HepG2 (cell line): ENCODE measurements at regions not wholly inside any gene's neighbourhood (a gene's known extent, or its start where the extent isn't known, plus 50 kb on each side); places are given as distances from the start of the nearest gene placed in this dataset.
"Not testable (repeated sequence)": the region's sequence is repeated elsewhere in the genome, so short reads cannot be mapped to it uniquely, and the experiment has no call there.

ENCODE experiments used
- GTF2F1 ChIP-seq: fragments of 150-350 bp; IDR thresholded peaks from 2 replicates; pipeline ENCODE4 v1.6.1; 2014; ENCODE audit warnings: low read length
- POLR2A ChIP-seq, 2 experiments: IDR thresholded peaks; 2 replicates each; pipeline ENCODE4 v1.6.1; 2011; ENCODE audit warnings: low read depth in 2 of 2, low read length in 2 of 2, mild to moderate bottlenecking in 1 of 2, moderate library complexity in 1 of 2; ENCODE audit not compliant: insufficient read depth in 1 of 2
- ZNF629 ChIP-seq: sonication (generic); formaldehyde crosslinking; conservative IDR thresholded peaks from 2 replicates; pipeline ENCODE4 v1.5.0; 2020; ENCODE audit warnings: missing genetic modification reagents
- TF ChIP-seq, protein P1 (sequence below): sonication (generic); formaldehyde crosslinking; IDR thresholded peaks from 2 replicates; pipeline ENCODE4 v1.5.0; 2020; ENCODE audit warnings: mild to moderate bottlenecking, missing genetic modification reagents, moderate library complexity

DNA sequence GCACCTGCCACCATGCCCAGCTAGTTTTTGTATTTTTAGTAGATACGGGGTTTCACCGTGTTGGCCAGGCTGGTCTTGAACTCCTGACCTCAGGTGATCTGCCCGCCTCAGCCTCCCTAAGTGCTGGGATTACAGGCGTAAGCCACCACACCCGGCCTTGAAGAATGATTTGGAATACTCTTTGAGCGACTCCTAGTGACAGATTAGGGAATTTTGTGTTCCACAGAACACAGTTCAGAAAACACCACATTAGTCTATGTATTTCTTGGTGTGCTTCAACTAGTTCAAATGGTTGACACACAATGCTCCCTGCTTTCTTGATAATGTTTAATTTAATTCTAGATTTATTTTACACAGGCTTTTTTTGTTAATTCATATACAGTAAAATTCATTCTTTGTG lies 67.2 kb downstream of the ID4 start:
- not testable (repeated sequence) for TF ChIP-seq GTF2F1; POLR2A (IDR thresholded peaks at IDR 0.05; ENCODE audit: insufficient read depth in 1 of 2, low read depth in 2 of 2, low read length in 2 of 2); ZNF629 (CRISPR knock-in tag)
- TF ChIP-seq, protein P1, sequence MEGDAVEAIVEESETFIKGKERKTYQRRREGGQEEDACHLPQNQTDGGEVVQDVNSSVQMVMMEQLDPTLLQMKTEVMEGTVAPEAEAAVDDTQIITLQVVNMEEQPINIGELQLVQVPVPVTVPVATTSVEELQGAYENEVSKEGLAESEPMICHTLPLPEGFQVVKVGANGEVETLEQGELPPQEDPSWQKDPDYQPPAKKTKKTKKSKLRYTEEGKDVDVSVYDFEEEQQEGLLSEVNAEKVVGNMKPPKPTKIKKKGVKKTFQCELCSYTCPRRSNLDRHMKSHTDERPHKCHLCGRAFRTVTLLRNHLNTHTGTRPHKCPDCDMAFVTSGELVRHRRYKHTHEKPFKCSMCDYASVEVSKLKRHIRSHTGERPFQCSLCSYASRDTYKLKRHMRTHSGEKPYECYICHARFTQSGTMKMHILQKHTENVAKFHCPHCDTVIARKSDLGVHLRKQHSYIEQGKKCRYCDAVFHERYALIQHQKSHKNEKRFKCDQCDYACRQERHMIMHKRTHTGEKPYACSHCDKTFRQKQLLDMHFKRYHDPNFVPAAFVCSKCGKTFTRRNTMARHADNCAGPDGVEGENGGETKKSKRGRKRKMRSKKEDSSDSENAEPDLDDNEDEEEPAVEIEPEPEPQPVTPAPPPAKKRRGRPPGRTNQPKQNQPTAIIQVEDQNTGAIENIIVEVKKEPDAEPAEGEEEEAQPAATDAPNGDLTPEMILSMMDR: peak; percentile 52
